C4-2B (cell line): ENCODE measurements at regions not wholly inside any gene's neighbourhood (a gene's known extent, or its start where the extent isn't known, plus 50 kb on each side); places are given as distances from the start of the nearest gene placed in this dataset.

Experiments
- ZFX ChIP-seq: fragments of 450-650 bp; IDR thresholded peaks from 2 replicates; pipeline ENCODE4 v1.6.1; 2017
- TF ChIP-seq, protein P1 (sequence below): fragments of 450-650 bp; conservative IDR thresholded peaks from 2 replicates; pipeline ENCODE4 v1.5.1; 2017; ENCODE audit warnings: mild to moderate bottlenecking

DNA sequence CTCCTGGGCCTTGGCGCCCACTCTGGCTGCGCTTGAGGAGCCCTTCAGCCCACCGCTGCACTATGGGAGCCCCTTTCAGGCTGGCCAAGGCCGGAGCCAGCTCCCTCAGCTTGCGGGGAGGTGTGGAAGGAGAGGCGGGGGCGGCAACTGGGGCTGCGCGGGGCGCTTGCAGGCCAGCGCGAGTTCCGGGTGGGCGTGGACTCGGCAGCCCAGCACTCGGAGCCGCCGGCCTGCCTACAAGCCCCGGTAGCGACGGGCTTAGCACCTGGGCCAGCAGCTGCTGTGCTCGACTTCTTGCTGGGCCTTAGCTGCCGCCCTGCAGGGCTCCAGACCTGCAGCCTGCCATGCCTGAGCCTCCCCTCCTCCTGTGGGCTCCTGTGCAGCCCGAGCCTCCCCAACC lies 141.5 kb upstream of the SLC39A10 start:
- TF ChIP-seq, protein P1, sequence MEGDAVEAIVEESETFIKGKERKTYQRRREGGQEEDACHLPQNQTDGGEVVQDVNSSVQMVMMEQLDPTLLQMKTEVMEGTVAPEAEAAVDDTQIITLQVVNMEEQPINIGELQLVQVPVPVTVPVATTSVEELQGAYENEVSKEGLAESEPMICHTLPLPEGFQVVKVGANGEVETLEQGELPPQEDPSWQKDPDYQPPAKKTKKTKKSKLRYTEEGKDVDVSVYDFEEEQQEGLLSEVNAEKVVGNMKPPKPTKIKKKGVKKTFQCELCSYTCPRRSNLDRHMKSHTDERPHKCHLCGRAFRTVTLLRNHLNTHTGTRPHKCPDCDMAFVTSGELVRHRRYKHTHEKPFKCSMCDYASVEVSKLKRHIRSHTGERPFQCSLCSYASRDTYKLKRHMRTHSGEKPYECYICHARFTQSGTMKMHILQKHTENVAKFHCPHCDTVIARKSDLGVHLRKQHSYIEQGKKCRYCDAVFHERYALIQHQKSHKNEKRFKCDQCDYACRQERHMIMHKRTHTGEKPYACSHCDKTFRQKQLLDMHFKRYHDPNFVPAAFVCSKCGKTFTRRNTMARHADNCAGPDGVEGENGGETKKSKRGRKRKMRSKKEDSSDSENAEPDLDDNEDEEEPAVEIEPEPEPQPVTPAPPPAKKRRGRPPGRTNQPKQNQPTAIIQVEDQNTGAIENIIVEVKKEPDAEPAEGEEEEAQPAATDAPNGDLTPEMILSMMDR, result no peak
- TF ChIP-seq ZFX, result no peak
